ENCODE measurements at regions not wholly inside any gene's neighbourhood (a gene's known extent, or its start where the extent isn't known, plus 50 kb on each side); places are given as distances from the start of the nearest gene placed in this dataset.
"Not testable (repeated sequence)": the region's sequence is repeated elsewhere in the genome, so short reads cannot be mapped to it uniquely, and the experiment has no call there.

DNA sequence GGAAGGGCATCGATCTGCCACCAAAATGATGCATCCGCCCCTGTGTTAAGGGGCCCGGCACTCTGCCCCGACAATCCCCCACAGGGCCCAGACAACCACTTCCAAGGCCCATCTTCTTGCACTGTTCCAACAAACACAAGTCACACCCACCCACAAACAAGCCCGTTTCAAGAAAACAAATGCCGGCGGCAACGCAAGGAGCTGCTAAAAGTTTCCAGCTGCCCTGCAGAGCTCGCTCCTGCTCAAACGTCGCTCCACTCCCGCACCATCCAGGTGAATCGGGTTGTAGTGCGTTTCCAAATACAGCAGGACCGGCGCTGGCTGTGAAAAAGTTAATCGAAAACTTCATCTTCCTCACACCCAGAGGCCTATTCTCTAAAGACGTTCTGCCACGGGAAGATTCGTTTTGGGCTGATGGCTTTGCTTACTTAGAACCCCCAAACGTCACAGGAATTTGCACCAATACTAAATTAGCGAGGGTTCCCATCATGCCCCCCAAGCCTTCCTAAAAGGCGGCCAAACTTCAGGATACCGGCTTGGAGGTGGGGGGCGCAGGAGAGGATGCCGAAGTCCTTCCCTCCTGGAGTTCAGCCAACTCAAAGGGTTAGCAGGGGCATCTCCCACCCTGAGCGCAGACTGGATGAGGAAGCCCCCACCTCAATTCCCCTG lies 107.4 kb upstream of the DOCK9 start:
- Histone ChIP-seq H3K4me1 (ENCODE audit: control insufficient read depth in 2 of 2, insufficient read depth in 2 of 2, low read length in 1 of 2) (peaks cover 2 to 12% of the 10 kb centered on the region in 2 donors), H3K27ac (ENCODE audit: low read depth in 2 of 2, low read length in 1 of 2) (peak overlapping the region; percentile 92 to 99), H3K36me3 (ENCODE audit: control insufficient read depth in 2 of 2, insufficient read depth in 2 of 2, low read length in 1 of 2) (peaks cover 0 to 2% of the 10 kb centered on the region in 2 donors), H3K4me3 (ENCODE audit: low read depth in 1 of 2, low read length in 2 of 2) (peak overlapping the region; percentile 91 to 97), H3K9me3 (ENCODE audit: control insufficient read depth in 2 of 2, insufficient read depth in 1 of 2, low read depth in 1 of 2, low read length in 1 of 2) (no peaks in the 10 kb centered on the region), H3K27me3 (ENCODE audit: control insufficient read depth in 1 of 2, insufficient read depth in 2 of 2, low read length in 2 of 2) (no peaks in the 10 kb centered on the region)
- 17 to 26% methylated on average over 27 of the region's 27 CpGs for WGBS, 2 donors

DNA sequence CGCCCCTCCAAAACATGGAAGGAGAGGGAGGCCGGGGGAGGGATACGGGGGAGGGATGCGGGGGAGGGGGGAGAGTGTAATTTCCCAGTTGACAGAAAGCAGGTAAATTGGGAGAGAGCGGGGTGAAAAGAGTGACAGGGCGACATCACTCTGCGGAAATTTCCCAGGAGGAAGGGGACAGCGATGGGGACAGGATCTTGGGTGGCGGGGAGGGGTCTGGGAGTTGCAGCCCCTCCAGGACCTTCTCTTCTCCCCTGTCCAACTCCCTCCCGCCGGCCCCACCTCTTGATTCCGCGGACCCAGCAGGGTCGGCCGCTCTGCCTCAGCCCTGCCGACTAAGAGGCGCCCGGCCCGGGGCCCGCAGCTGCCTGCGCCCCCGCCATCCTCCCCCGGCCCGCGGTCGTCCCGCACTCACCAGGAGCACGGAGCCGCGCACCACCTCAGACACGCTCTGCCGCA lies 108.0 kb upstream of the DOCK9 start:
- peaks cover 2 to 12% of the 10 kb centered on the region in 2 donors for H3K4me1 ChIP-seq (ENCODE audit: control insufficient read depth in 2 of 2, insufficient read depth in 2 of 2, low read length in 1 of 2)
- H3K27me3 ChIP-seq (ENCODE audit: control insufficient read depth in 1 of 2, insufficient read depth in 2 of 2, low read length in 2 of 2) = no peaks in the 10 kb centered on the region
- WGBS, 2 donors = 3 to 5% methylated on average over 21 to 32 of the region's 32 CpGs
- H3K27ac ChIP-seq (ENCODE audit: low read depth in 2 of 2, low read length in 1 of 2) = peak overlapping the region; percentile 92 to 99
- peak overlapping the region; percentile 91 to 97 for H3K4me3 ChIP-seq (ENCODE audit: low read depth in 1 of 2, low read length in 2 of 2)
- H3K36me3 ChIP-seq (ENCODE audit: control insufficient read depth in 2 of 2, insufficient read depth in 2 of 2, low read length in 1 of 2) = peaks cover 0 to 2% of the 10 kb centered on the region in 2 donors
- no peaks in the 10 kb centered on the region for H3K9me3 ChIP-seq (ENCODE audit: control insufficient read depth in 2 of 2, insufficient read depth in 1 of 2, low read depth in 1 of 2, low read length in 1 of 2)

DNA sequence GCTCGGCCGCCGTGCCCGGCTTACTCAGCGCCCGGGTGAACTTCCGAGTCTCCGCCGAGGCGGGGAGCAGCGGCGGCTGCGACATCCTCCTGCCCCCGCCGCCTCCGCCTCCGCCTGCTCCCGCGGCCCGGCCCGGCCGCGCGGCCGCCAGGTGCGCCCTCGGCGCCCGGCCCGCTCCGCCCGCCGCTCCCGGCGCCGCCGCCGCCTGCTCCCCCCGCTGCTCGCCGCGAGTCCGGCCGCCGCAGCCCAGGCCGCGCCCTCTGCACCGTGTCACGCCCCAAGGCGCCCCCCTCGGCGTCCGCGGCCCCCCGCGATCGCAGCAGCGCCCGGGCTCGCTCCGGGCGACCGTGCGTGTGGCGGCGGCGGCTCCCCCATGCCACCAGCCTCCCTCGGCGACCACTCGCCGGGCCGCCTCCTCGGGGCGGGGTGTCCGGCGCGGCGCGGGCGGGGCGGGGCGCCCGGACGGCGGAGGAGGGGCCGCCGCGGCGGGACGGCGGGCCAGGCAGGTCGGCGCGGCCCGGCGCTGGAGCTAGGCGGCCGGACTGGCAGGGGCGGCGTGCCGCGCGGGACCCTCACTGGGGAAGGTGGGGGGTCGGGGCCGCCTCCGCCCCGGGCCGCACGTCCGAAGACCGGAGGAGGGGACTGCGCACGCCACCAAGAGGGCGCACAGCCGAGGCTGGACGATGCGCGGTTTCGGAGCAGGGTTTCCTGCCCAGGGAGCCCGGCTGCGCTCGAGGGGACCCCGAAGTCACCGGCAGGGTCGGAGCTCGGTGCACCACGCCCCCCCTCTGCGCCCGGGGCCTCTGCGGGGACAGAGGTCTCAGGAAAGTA lies 108.6 kb upstream of the DOCK9 start:
- peak overlapping the region; percentile 91 to 97 for H3K4me3 ChIP-seq (ENCODE audit: low read depth in 1 of 2, low read length in 2 of 2)
- peaks cover 0 to 2% of the 10 kb centered on the region in 2 donors for H3K36me3 ChIP-seq (ENCODE audit: control insufficient read depth in 2 of 2, insufficient read depth in 2 of 2, low read length in 1 of 2)
- 0 to 1% methylated on average over 95 to 130 of the region's 130 CpGs for WGBS, 2 donors
- peak overlapping the region; percentile 92 to 99 for H3K27ac ChIP-seq (ENCODE audit: low read depth in 2 of 2, low read length in 1 of 2)
- H3K9me3 ChIP-seq (ENCODE audit: control insufficient read depth in 2 of 2, insufficient read depth in 1 of 2, low read depth in 1 of 2, low read length in 1 of 2) = no peaks in the 10 kb centered on the region
- no peaks in the 10 kb centered on the region for H3K27me3 ChIP-seq (ENCODE audit: control insufficient read depth in 1 of 2, insufficient read depth in 2 of 2, low read length in 2 of 2)
- H3K4me1 ChIP-seq (ENCODE audit: control insufficient read depth in 2 of 2, insufficient read depth in 2 of 2, low read length in 1 of 2) = peaks cover 2 to 12% of the 10 kb centered on the region in 2 donors

DNA sequence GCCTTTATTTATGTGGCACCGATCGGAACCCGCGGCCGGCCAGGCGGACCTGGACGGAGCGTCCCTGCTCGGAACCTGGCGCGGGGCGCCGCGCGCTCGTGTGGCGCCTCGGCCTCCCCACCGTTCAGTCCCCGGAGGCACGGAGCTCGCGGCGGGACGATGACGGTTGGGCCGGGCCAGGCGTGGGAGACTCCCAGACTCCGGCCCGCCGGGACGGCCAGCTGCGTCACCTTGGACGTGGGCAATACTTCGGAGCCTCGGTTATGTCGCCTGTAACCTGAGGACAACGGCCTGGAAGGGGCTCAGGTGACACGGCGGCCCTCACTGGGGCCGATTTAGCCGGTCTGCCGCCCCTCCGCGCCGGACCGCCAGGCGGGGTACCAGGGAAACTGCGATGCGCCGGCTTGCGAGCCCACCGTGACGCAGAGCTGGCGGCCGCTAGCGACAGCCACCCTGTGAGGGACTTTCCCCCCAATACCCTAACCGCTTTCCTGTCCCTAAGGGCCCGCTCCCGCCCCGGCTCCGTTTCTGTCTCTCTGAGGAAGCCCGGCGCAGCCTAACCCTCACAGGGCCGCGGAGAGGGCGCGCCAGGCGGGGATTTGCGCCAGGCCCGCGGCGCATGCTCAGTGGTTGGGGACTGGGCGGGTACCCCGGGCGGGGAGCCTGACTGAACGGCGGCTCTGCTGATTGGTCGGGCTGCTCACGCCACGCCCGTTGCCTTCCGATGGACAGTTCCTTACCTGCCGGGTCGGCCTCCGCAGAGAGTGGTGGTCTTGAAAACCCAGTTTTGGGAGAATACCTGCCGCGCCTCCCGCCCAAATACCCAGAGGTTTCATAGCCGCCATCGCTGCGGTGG lies 109.5 kb upstream of the DOCK9 start:
- peak overlapping the region; percentile 92 to 99 for H3K27ac ChIP-seq (ENCODE audit: low read depth in 2 of 2, low read length in 1 of 2)
- H3K9me3 ChIP-seq (ENCODE audit: control insufficient read depth in 2 of 2, insufficient read depth in 1 of 2, low read depth in 1 of 2, low read length in 1 of 2) = no peaks in the 10 kb centered on the region
- H3K36me3 ChIP-seq (ENCODE audit: control insufficient read depth in 2 of 2, insufficient read depth in 2 of 2, low read length in 1 of 2) = peaks cover 0 to 2% of the 10 kb centered on the region in 2 donors
- H3K27me3 ChIP-seq (ENCODE audit: control insufficient read depth in 1 of 2, insufficient read depth in 2 of 2, low read length in 2 of 2) = no peaks in the 10 kb centered on the region
- peaks cover 2 to 12% of the 10 kb centered on the region in 2 donors for H3K4me1 ChIP-seq (ENCODE audit: control insufficient read depth in 2 of 2, insufficient read depth in 2 of 2, low read length in 1 of 2)
- peak overlapping the region; percentile 91 to 97 for H3K4me3 ChIP-seq (ENCODE audit: low read depth in 1 of 2, low read length in 2 of 2)
- 0 to 1% methylated on average over 84 to 92 of the region's 92 CpGs for WGBS, 2 donors

DNA sequence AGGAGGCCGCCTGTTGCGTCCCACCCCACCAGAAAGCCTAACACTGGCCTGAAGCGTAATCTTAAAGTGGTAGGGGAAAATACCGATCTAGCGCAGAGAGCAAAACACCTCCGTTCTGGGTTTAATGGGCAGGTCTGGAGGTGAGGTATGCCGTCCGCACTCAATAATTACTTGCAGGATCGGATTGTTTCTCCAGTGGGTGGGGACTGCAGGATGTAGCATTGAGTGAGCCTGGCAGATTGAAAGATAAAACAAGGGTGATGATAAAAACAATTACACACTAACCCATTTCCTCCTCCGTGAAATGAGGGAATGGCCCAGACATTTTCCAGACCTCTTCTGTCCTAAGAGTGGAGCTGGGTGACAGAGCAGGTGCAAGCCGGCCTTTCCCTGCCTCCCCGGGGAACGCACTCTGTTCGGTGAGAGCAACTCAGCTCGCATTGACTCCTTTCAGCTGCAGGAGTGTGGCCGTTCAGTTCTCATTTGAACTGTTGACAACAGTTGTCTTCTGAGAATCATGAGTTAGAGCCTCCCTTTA lies 110.2 kb upstream of the DOCK9 start:
- Histone ChIP-seq H3K27ac (ENCODE audit: low read depth in 2 of 2, low read length in 1 of 2) (peak overlapping the region; percentile 92 to 99), H3K4me3 (ENCODE audit: low read depth in 1 of 2, low read length in 2 of 2) (peak overlapping the region; percentile 91 to 97), H3K36me3 (ENCODE audit: control insufficient read depth in 2 of 2, insufficient read depth in 2 of 2, low read length in 1 of 2) (peaks cover 0 to 2% of the 10 kb centered on the region in 2 donors), H3K4me1 (ENCODE audit: control insufficient read depth in 2 of 2, insufficient read depth in 2 of 2, low read length in 1 of 2) (peaks cover 2 to 12% of the 10 kb centered on the region in 2 donors), H3K27me3 (ENCODE audit: control insufficient read depth in 1 of 2, insufficient read depth in 2 of 2, low read length in 2 of 2) (no peaks in the 10 kb centered on the region), H3K9me3 (ENCODE audit: control insufficient read depth in 2 of 2, insufficient read depth in 1 of 2, low read depth in 1 of 2, low read length in 1 of 2) (no peaks in the 10 kb centered on the region)
- 12% methylated on average over 16 of the region's 16 CpGs for whole genome bisulfite sequencing, 2 donors

DNA sequence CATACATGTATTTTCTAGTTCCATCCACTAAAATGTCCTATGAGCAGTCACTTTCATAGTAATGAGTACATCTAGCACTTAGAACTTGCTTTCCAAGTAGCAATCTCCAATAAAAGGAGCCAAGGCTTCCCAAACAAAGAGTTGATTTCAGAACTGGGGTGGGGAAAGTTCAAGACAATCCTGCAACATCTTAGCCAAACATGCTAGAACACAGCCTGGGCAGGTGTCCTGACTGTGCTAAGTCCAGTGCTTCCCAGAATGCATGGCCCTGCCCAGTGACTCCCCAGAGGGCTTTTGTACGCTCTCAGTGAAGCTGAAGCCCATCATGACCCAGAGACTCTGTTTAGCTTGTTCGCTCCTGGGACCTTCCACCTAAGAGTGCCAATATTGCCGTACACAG lies 106.7 kb upstream of the UBAC2 start:
- H3K36me3 ChIP-seq (ENCODE audit: control insufficient read depth in 2 of 2, insufficient read depth in 2 of 2, low read length in 1 of 2) = no peaks in the 10 kb centered on the region
- H3K9me3 ChIP-seq (ENCODE audit: control insufficient read depth in 2 of 2, insufficient read depth in 1 of 2, low read depth in 1 of 2, low read length in 1 of 2) = no peaks in the 10 kb centered on the region
- WGBS, 2 donors = 74 to 75% methylated on average over 3 of the region's 3 CpGs
- no peak overlapping the region for H3K27ac ChIP-seq (ENCODE audit: low read depth in 2 of 2, low read length in 1 of 2)
- no peaks in the 10 kb centered on the region for H3K4me1 ChIP-seq (ENCODE audit: control insufficient read depth in 2 of 2, insufficient read depth in 2 of 2, low read length in 1 of 2)
- H3K4me3 ChIP-seq (ENCODE audit: low read depth in 1 of 2, low read length in 2 of 2) = no peak overlapping the region
- H3K27me3 ChIP-seq (ENCODE audit: control insufficient read depth in 1 of 2, insufficient read depth in 2 of 2, low read length in 2 of 2) = no peaks in the 10 kb centered on the region

DNA sequence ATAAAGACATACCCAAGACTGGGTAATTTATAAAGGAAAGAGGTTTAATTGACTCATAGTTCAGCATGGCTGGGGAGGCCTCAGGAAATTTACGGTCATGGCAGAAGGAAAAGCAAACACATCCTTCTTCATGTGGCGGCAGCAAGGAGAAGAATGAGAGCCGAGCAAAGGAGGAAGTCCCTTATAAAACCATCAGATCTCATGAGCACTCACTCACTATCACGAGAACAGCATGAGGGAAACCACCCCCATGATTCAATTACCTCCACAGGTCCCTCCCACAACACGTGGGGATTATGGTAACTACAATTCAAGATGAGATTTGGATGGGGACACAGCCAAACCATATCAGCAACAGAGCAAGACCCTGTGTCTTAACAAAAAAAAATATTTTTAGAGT lies 98.8 kb upstream of the UBAC2 start:
- WGBS, 2 donors = 52 to 58% methylated on average over 5 of the region's 5 CpGs
- H3K4me1 ChIP-seq (ENCODE audit: control insufficient read depth in 2 of 2, insufficient read depth in 2 of 2, low read length in 1 of 2); H3K27me3 ChIP-seq (ENCODE audit: control insufficient read depth in 1 of 2, insufficient read depth in 2 of 2, low read length in 2 of 2); H3K4me3 ChIP-seq (ENCODE audit: low read depth in 1 of 2, low read length in 2 of 2); H3K36me3 ChIP-seq (ENCODE audit: control insufficient read depth in 2 of 2, insufficient read depth in 2 of 2, low read length in 1 of 2); H3K9me3 ChIP-seq (ENCODE audit: control insufficient read depth in 2 of 2, insufficient read depth in 1 of 2, low read depth in 1 of 2, low read length in 1 of 2): not testable (repeated sequence)
- H3K27ac ChIP-seq (ENCODE audit: low read depth in 2 of 2, low read length in 1 of 2) = peak overlapping the region in 1 of 2 donors; percentile 1

DNA sequence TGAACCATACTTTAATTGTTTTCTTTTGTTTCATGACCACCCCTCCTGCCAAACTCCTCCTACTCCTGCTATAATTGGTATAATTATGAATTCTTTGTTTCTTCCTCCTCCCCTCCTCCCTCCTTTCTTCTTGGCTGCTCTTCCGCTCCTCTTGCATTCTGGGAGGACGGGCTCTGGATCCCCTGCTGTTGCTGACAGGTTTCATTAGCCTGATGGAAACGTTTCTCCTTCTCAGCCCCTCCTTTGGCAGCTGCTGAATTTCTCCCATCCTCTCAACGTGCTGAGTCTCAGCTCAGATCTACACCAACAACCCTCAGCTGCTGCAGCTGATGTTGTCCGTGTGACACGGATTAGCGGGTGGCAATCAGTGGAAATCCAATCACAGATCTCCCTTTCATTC lies 97.1 kb upstream of the UBAC2 start:
- Histone ChIP-seq H3K27ac (ENCODE audit: low read depth in 2 of 2, low read length in 1 of 2) (no peak overlapping the region), H3K27me3 (ENCODE audit: control insufficient read depth in 1 of 2, insufficient read depth in 2 of 2, low read length in 2 of 2) (no peaks in the 10 kb centered on the region), H3K4me3 (ENCODE audit: low read depth in 1 of 2, low read length in 2 of 2) (no peak overlapping the region), H3K36me3 (ENCODE audit: control insufficient read depth in 2 of 2, insufficient read depth in 2 of 2, low read length in 1 of 2) (no peaks in the 10 kb centered on the region), H3K9me3 (ENCODE audit: control insufficient read depth in 2 of 2, insufficient read depth in 1 of 2, low read depth in 1 of 2, low read length in 1 of 2) (no peaks in the 10 kb centered on the region), H3K4me1 (ENCODE audit: control insufficient read depth in 2 of 2, insufficient read depth in 2 of 2, low read length in 1 of 2) (no peaks in the 10 kb centered on the region)
- 47 to 52% methylated on average over 7 of the region's 7 CpGs for WGBS, 2 donors

DNA sequence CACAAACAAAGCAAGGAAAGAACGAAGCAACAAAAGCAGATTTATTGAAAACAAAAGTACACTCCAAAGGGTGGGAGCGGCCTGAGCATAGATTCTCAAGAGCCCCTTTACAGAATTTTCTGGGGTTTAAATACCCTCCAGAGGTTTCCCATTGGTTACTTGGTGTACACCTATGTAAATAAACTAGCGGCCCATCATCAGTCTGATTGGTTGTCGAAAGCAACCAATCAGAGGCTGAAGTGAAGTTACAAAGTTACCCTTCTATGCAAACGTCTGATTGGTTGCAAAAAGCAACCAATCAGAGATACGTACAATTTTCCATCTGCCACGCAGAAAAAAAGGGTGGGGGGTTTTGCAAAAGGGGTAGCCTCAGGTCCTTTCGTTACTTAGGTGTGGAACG lies 96.3 kb upstream of the UBAC2 start:
- H3K27me3 ChIP-seq (ENCODE audit: control insufficient read depth in 1 of 2, insufficient read depth in 2 of 2, low read length in 2 of 2) = no peaks in the 10 kb centered on the region
- H3K36me3 ChIP-seq (ENCODE audit: control insufficient read depth in 2 of 2, insufficient read depth in 2 of 2, low read length in 1 of 2) = no peaks in the 10 kb centered on the region
- H3K27ac ChIP-seq (ENCODE audit: low read depth in 2 of 2, low read length in 1 of 2) = no peak overlapping the region
- H3K4me1 ChIP-seq (ENCODE audit: control insufficient read depth in 2 of 2, insufficient read depth in 2 of 2, low read length in 1 of 2) = no peaks in the 10 kb centered on the region
- H3K4me3 ChIP-seq (ENCODE audit: low read depth in 1 of 2, low read length in 2 of 2) = no peak overlapping the region
- no peaks in the 10 kb centered on the region for H3K9me3 ChIP-seq (ENCODE audit: control insufficient read depth in 2 of 2, insufficient read depth in 1 of 2, low read depth in 1 of 2, low read length in 1 of 2)
- WGBS, 2 donors = 85 to 90% methylated on average over 9 of the region's 9 CpGs
